ENCODE measurements at regions not wholly inside any gene's neighbourhood (a gene's known extent, or its start where the extent isn't known, plus 50 kb on each side); places are given as distances from the start of the nearest gene placed in this dataset.

- CTCF ChIA-PET: no interaction called here
- no peak for DNase-seq
- no peak overlapping the region for H3K4me3 Mint-ChIP-seq
- no peaks in the 10 kb centered on the region for H3K27me3 Mint-ChIP-seq (ENCODE audit: low read depth)
- no peak overlapping the region for H3K27ac Mint-ChIP-seq
- intact Hi-C loops (cut with micrococcal nuclease): no loop called here
- H3K36me3 Mint-ChIP-seq (ENCODE audit: low read depth): no peaks in the 10 kb centered on the region
- no peaks in the 10 kb centered on the region for H3K9me3 Mint-ChIP-seq
- no peaks in the 10 kb centered on the region for H3K4me1 Mint-ChIP-seq (ENCODE audit: low read depth)
Measured at GRCh38 chr5:86885011-86885410, 267.3 kb downstream of the COX7C start.

DNA sequence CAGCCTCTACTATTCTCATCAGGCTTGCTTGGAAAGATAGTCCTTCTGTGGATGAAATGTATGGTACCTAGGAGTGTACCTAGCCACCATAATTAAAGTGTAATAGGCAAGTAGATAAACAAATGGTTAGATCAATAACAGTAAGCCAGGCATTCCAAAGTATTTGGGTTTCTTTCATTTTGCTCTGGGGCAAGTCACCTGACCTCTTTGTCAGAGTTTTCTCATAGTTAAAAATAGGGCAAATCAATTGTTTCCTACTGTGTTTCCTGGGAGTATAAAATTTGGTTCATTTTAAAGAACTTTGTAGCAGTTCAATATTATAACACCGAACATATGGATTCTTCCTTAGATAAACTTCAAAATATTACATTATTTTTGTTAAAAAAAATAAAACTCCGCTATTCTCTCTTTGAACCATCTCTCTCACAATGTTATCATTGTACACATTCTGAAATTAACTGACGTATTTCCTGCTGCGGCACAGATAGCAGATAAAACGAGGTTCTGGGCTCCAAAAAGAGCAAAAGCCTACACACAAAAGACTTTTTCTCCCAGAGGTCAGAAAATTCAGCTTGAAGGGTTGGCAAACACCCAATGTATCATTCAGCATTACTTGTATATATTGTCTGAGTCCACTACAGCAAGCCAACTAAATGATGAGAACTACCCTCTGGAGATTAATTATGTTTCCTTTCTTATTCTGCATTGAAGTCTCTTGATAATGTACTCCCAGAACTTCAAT is 267.9 kb downstream of the COX7C start:
- no peak overlapping the region for H3K4me3 Mint-ChIP-seq
- H3K36me3 Mint-ChIP-seq (ENCODE audit: low read depth): no peaks in the 10 kb centered on the region
- intact Hi-C loops (cut with micrococcal nuclease): no loop called here
- no peaks in the 10 kb centered on the region for H3K27me3 Mint-ChIP-seq (ENCODE audit: low read depth)
- CTCF ChIA-PET: no interaction called here
- no peaks in the 10 kb centered on the region for H3K9me3 Mint-ChIP-seq
- DNase-seq: no peak
- H3K27ac Mint-ChIP-seq: no peak overlapping the region
- H3K4me1 Mint-ChIP-seq (ENCODE audit: low read depth): no peaks in the 10 kb centered on the region

- no peak overlapping the region for H3K27ac Mint-ChIP-seq
- CTCF ChIA-PET: interaction anchor here (1.5 kb wide), 1 partner anchor 10 kb away, joined by 4 read pairs; no protein-coding TSS in a partner anchor
- no peak for DNase-seq
Measured at GRCh38 chr5:86890375-86890774, 272.6 kb downstream of the COX7C start.

DNA sequence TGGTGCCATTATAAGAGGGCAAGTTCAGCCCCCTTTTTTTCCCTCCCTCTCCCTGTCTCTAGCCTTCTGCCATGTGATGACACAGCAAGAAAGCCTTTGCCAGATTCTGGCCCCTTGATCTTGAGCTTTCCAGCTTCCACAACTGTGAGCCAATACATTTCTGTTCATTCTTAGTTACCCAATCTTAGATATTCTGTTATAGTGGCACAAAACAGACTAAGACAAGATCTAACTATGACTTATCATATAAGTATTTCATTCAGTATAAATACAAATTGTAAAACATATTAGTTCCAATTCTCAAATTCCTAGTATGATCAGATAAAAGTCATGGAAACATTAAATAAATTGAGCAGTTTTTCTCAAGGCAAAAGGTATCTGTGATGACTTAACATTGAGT is 276.3 kb downstream of the COX7C start:
- DNase-seq: no peak
- intact Hi-C loops (cut with micrococcal nuclease): no loop called here
- Mint-ChIP-seq H3K27me3 (ENCODE audit: low read depth) (peaks cover 2% of the 10 kb centered on the region), H3K36me3 (ENCODE audit: low read depth) (no peaks in the 10 kb centered on the region), H3K4me1 (ENCODE audit: low read depth) (no peaks in the 10 kb centered on the region), H3K27ac (no peak overlapping the region), H3K4me3 (no peak overlapping the region), H3K9me3 (no peaks in the 10 kb centered on the region)
- CTCF ChIA-PET: no interaction called here

More at GRCh38 chr5:86890375-86890774, 272.6 kb downstream of the COX7C start:
- Mint-ChIP-seq H3K36me3 (ENCODE audit: low read depth) (no peaks in the 10 kb centered on the region), H3K27me3 (ENCODE audit: low read depth) (no peaks in the 10 kb centered on the region), H3K9me3 (no peaks in the 10 kb centered on the region), H3K4me1 (ENCODE audit: low read depth) (no peaks in the 10 kb centered on the region), H3K4me3 (no peak overlapping the region)
- intact Hi-C loops (cut with micrococcal nuclease): no loop called here

GRCh38 chr5:86896916-86897315 is 279.2 kb downstream of the COX7C start:
- intact Hi-C loops (cut with micrococcal nuclease): no loop called here
- H3K9me3 Mint-ChIP-seq: no peaks in the 10 kb centered on the region
- no peaks in the 10 kb centered on the region for H3K36me3 Mint-ChIP-seq (ENCODE audit: low read depth)
- H3K27ac Mint-ChIP-seq: no peak overlapping the region
- peaks cover 6% of the 10 kb centered on the region for H3K27me3 Mint-ChIP-seq (ENCODE audit: low read depth)
- CTCF ChIA-PET: interaction anchor here (1.6 kb wide), 1 partner anchor 17 kb away, joined by 4 read pairs; no protein-coding TSS in a partner anchor
- DNase-seq: no peak
- H3K4me1 Mint-ChIP-seq (ENCODE audit: low read depth): no peaks in the 10 kb centered on the region
- no peak overlapping the region for H3K4me3 Mint-ChIP-seq

GRCh38 chr5:86909418-86910295 is 291.9 kb downstream of the COX7C start:
- Mint-ChIP-seq H3K27me3 (ENCODE audit: low read depth) (peaks cover 20% of the 10 kb centered on the region), H3K27ac (no peak overlapping the region), H3K4me3 (no peak overlapping the region), H3K9me3 (no peaks in the 10 kb centered on the region), H3K36me3 (ENCODE audit: low read depth) (no peaks in the 10 kb centered on the region), H3K4me1 (ENCODE audit: low read depth) (no peaks in the 10 kb centered on the region)
- intact Hi-C loops (cut with micrococcal nuclease): loop anchor here (10.0 kb wide), 1 partner anchor 215 kb away; no protein-coding TSS in a partner anchor
- CTCF ChIA-PET: no interaction called here
- no peak for DNase-seq

DNA sequence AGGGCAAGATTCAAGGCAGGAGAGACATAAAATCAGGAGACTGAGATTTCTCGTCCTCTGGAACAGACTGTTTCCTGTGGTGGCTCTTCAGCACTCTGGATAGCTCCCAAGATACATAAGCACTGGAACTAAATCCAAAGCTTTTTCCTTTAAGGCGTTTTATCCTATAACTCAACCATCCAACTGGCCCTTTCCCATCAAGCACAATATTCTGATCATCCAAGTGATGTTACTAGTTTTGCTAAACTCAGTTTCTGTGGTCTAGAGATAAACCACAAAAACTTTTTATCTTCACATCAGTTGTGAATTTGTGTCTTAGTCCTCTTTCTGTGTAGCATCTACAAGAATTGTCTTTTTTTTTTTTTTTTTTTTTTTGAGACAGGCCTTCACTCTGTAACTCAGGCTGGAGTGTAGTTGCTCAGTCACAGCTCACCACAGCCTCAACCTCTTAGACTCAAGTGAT is 299.4 kb downstream of the COX7C start:
- Mint-ChIP-seq H3K4me3 (no peak overlapping the region), H3K27me3 (ENCODE audit: low read depth) (peaks cover 8% of the 10 kb centered on the region), H3K27ac (no peak overlapping the region), H3K36me3 (ENCODE audit: low read depth) (no peaks in the 10 kb centered on the region), H3K9me3 (no peaks in the 10 kb centered on the region), H3K4me1 (ENCODE audit: low read depth) (peaks cover 1% of the 10 kb centered on the region)
- CTCF ChIA-PET: no interaction called here
- intact Hi-C loops (cut with micrococcal nuclease): loop anchor here (10.0 kb wide), 1 partner anchor 208 kb away; no protein-coding TSS in a partner anchor
- peak; percentile 17 for DNase-seq

- Mint-ChIP-seq H3K9me3 (no peaks in the 10 kb centered on the region), H3K27ac (no peak overlapping the region), H3K36me3 (ENCODE audit: low read depth) (no peaks in the 10 kb centered on the region), H3K27me3 (ENCODE audit: low read depth) (peaks cover 3% of the 10 kb centered on the region), H3K4me3 (no peak overlapping the region), H3K4me1 (ENCODE audit: low read depth) (peaks cover 1% of the 10 kb centered on the region)
- CTCF ChIA-PET: no interaction called here
- intact Hi-C loops (cut with micrococcal nuclease): loop anchor here (10.0 kb wide), 1 partner anchor 207 kb away; no protein-coding TSS in a partner anchor
- DNase-seq: no peak
Measured at GRCh38 chr5:86918246-86918645, 300.5 kb downstream of the COX7C start.

- CTCF ChIA-PET: no interaction called here
- intact Hi-C loops (cut with micrococcal nuclease): no loop called here
- H3K9me3 Mint-ChIP-seq: no peaks in the 10 kb centered on the region
- H3K36me3 Mint-ChIP-seq (ENCODE audit: low read depth): no peaks in the 10 kb centered on the region
- H3K27ac Mint-ChIP-seq: no peak overlapping the region
- DNase-seq: no peak
- H3K4me1 Mint-ChIP-seq (ENCODE audit: low read depth): no peaks in the 10 kb centered on the region
- H3K27me3 Mint-ChIP-seq (ENCODE audit: low read depth): peaks cover 23% of the 10 kb centered on the region
- no peak overlapping the region for H3K4me3 Mint-ChIP-seq
Measured at GRCh38 chr5:86926033-86926432, 308.3 kb downstream of the COX7C start.

GRCh38 chr5:86929123-86929766 is 311.5 kb downstream of the COX7C start:
- Mint-ChIP-seq H3K4me1 (ENCODE audit: low read depth) (no peaks in the 10 kb centered on the region), H3K27ac (no peak overlapping the region), H3K4me3 (no peak overlapping the region), H3K27me3 (ENCODE audit: low read depth) (peaks cover 23% of the 10 kb centered on the region), H3K9me3 (no peaks in the 10 kb centered on the region), H3K36me3 (ENCODE audit: low read depth) (no peaks in the 10 kb centered on the region)
- CTCF ChIA-PET: no interaction called here
- DNase-seq: no peak
- intact Hi-C loops (cut with micrococcal nuclease): no loop called here

DNA sequence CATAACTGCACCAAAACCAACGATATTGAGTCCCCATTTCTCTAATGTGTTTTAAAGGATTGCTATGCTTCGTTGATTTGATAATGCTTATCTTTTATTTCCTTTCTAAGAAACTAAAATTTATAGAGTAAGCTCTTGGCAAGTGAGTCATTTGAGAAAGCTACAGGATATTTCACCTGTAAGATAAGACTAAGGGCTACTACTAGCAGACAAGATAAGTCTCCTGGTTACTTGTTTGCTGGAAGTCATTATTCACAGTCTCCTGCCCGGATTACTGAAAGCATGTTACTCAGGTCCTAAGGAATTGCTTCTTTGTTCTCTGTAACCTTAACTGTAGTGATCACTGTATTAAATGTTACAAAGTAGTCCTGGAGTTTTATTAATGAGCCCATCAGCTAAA is 315.9 kb upstream of the RASA1 start:
- H3K27me3 Mint-ChIP-seq (ENCODE audit: low read depth): no peaks in the 10 kb centered on the region
- H3K9me3 Mint-ChIP-seq: no peaks in the 10 kb centered on the region
- intact Hi-C loops (cut with micrococcal nuclease): no loop called here
- no peak overlapping the region for H3K27ac Mint-ChIP-seq
- no peaks in the 10 kb centered on the region for H3K4me1 Mint-ChIP-seq (ENCODE audit: low read depth)
- CTCF ChIA-PET: no interaction called here
- no peak for DNase-seq
- no peak overlapping the region for H3K4me3 Mint-ChIP-seq
- no peaks in the 10 kb centered on the region for H3K36me3 Mint-ChIP-seq (ENCODE audit: low read depth)

- intact Hi-C loops (cut with micrococcal nuclease): loop anchor here (10.0 kb wide), 1 partner anchor 400 kb away; no protein-coding TSS in a partner anchor
- Mint-ChIP-seq H3K27ac (no peak overlapping the region), H3K4me1 (ENCODE audit: low read depth) (peaks cover 3% of the 10 kb centered on the region), H3K36me3 (ENCODE audit: low read depth) (no peaks in the 10 kb centered on the region), H3K4me3 (no peak overlapping the region), H3K9me3 (no peaks in the 10 kb centered on the region), H3K27me3 (ENCODE audit: low read depth) (no peaks in the 10 kb centered on the region)
- no peak for DNase-seq
- CTCF ChIA-PET: no interaction called here
Measured at GRCh38 chr5:86964889-86965288, 302.8 kb upstream of the RASA1 start.
